ENCODE measurements at regions not wholly inside any gene's neighbourhood (a gene's known extent, or its start where the extent isn't known, plus 50 kb on each side); places are given as distances from the start of the nearest gene placed in this dataset.
"Not testable (repeated sequence)": the region's sequence is repeated elsewhere in the genome, so short reads cannot be mapped to it uniquely, and the experiment has no call there.

GRCh38 chr6:12525276-12525675, 191.3 kb upstream of the PHACTR1 start:
- Mint-ChIP-seq H3K27me3 (peaks cover 5% of the 10 kb centered on the region), H3K4me3 (no peak overlapping the region), H3K9me3 (ENCODE audit: low read depth) (no peaks in the 10 kb centered on the region), H3K27ac (no peak overlapping the region), H3K36me3 (no peaks in the 10 kb centered on the region), H3K4me1 (ENCODE audit: low read depth) (no peaks in the 10 kb centered on the region)

- Mint-ChIP-seq H3K9me3 (ENCODE audit: low read depth) (no peaks in the 10 kb centered on the region), H3K36me3 (no peaks in the 10 kb centered on the region), H3K4me1 (ENCODE audit: low read depth) (no peaks in the 10 kb centered on the region), H3K4me3 (no peak overlapping the region), H3K27me3 (peaks cover 5% of the 10 kb centered on the region), H3K27ac (no peak overlapping the region)
These were observed 189.2 kb upstream of the PHACTR1 start for GRCh38 chr6:12527339-12527738.

- Mint-ChIP-seq H3K9me3 (ENCODE audit: low read depth) (no peaks in the 10 kb centered on the region), H3K4me3 (no peak overlapping the region), H3K36me3 (no peaks in the 10 kb centered on the region), H3K27ac (no peak overlapping the region), H3K4me1 (ENCODE audit: low read depth) (no peaks in the 10 kb centered on the region), H3K27me3 (peaks cover 6% of the 10 kb centered on the region)
These were observed 188.4 kb upstream of the PHACTR1 start for GRCh38 chr6:12528136-12528535.

GRCh38 chr6:12528581-12529363, 187.8 kb upstream of the PHACTR1 start:
- Mint-ChIP-seq H3K36me3 (no peaks in the 10 kb centered on the region), H3K27ac (no peak overlapping the region), H3K9me3 (ENCODE audit: low read depth) (no peaks in the 10 kb centered on the region), H3K4me1 (ENCODE audit: low read depth) (no peaks in the 10 kb centered on the region), H3K27me3 (peaks cover 8% of the 10 kb centered on the region), H3K4me3 (no peak overlapping the region)

- Mint-ChIP-seq H3K27me3 (peaks cover 7% of the 10 kb centered on the region), H3K27ac (no peak overlapping the region), H3K4me3 (no peak overlapping the region), H3K9me3 (ENCODE audit: low read depth) (no peaks in the 10 kb centered on the region), H3K36me3 (no peaks in the 10 kb centered on the region), H3K4me1 (ENCODE audit: low read depth) (no peaks in the 10 kb centered on the region)
These were observed 187.1 kb upstream of the PHACTR1 start for GRCh38 chr6:12529364-12530019.

DNA sequence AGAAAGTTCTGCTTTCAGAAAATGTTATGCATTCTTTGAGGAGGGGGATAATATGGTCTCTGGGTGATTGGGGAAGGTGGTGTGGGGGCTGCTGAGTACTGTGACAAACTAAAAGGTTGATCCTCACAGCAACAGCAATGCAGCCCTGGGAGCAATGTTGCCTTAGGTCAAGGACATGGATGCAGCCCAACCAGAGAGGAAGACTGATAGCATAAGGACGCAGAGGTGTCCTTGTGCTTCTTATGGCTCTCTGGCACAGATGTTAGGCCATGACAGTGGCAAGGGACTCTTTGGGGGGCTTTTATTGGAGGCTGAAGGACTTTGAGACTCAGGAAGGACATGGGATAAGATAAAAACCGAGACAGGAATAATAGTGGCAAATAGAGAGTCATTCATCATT, 186.2 kb upstream of the PHACTR1 start:
- H3K9me3 Mint-ChIP-seq (ENCODE audit: low read depth) = no peaks in the 10 kb centered on the region

GRCh38 chr6:12533586-12533985, 183.0 kb upstream of the PHACTR1 start:
- Mint-ChIP-seq H3K4me3 (no peak overlapping the region), H3K9me3 (ENCODE audit: low read depth) (no peaks in the 10 kb centered on the region), H3K4me1 (ENCODE audit: low read depth) (no peaks in the 10 kb centered on the region), H3K36me3 (no peaks in the 10 kb centered on the region), H3K27me3 (peaks cover 5% of the 10 kb centered on the region), H3K27ac (no peak overlapping the region)

More for the DNA sequence above, 186.2 kb upstream of the PHACTR1 start:
- Mint-ChIP-seq H3K27me3 (peaks cover 6% of the 10 kb centered on the region), H3K36me3 (no peaks in the 10 kb centered on the region), H3K27ac (no peak overlapping the region), H3K4me1 (ENCODE audit: low read depth) (no peaks in the 10 kb centered on the region), H3K4me3 (no peak overlapping the region)

DNA sequence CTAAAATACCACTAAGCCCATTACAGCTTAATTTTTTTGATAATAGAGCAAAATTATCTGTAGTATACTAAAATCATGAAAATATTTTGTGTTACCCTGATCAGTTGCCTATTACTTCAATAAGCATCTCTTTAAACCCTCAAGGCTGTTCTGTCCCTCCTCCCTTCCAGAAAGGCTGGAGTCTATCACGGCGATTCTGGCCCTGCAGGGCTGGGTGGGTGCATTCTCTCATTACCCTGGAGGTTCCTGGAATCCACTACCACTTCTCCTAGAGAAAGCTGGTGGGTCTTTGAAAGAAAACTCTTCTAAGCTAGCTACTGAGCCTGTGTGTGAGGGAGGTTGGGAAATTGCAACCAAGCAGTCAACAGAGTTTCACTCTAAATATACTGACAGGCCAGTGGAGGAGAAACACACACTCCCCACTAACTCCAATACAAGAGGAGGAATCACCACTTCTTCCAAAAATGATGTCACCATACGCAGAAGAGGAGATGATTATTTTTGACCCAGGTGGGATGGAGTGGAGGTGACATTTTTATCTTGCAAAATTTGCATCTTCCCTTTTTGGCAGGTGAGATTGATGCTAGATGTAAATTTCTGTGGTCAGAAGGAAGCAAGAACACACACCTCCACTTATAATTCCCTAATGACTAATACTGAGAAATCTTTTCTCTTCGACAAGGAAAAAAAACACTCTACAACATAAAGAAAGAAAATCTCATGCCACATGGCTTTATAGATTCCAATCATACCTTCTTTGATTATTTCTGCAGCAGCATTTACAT, 182.3 kb upstream of the PHACTR1 start:
- H3K4me3 Mint-ChIP-seq = no peak overlapping the region
- H3K9me3 Mint-ChIP-seq (ENCODE audit: low read depth) = no peaks in the 10 kb centered on the region
- no peak overlapping the region for H3K27ac Mint-ChIP-seq
- H3K36me3 Mint-ChIP-seq = no peaks in the 10 kb centered on the region
- no peaks in the 10 kb centered on the region for H3K4me1 Mint-ChIP-seq (ENCODE audit: low read depth)
- H3K27me3 Mint-ChIP-seq = peaks cover 5% of the 10 kb centered on the region

- Mint-ChIP-seq H3K27ac (no peak overlapping the region), H3K4me3 (no peak overlapping the region), H3K27me3 (peaks cover 5% of the 10 kb centered on the region), H3K9me3 (ENCODE audit: low read depth) (no peaks in the 10 kb centered on the region), H3K36me3 (no peaks in the 10 kb centered on the region), H3K4me1 (ENCODE audit: low read depth) (no peaks in the 10 kb centered on the region)
These were observed 180.8 kb upstream of the PHACTR1 start for GRCh38 chr6:12535586-12536314.

- no peaks in the 10 kb centered on the region for H3K36me3 Mint-ChIP-seq
- H3K4me3 Mint-ChIP-seq = no peak overlapping the region
- H3K27me3 Mint-ChIP-seq = peaks cover 6% of the 10 kb centered on the region
- H3K27ac Mint-ChIP-seq = no peak overlapping the region
- H3K9me3 Mint-ChIP-seq (ENCODE audit: low read depth) = no peaks in the 10 kb centered on the region
- H3K4me1 Mint-ChIP-seq (ENCODE audit: low read depth) = no peaks in the 10 kb centered on the region
These were observed 180.2 kb upstream of the PHACTR1 start for GRCh38 chr6:12536416-12536815.

DNA sequence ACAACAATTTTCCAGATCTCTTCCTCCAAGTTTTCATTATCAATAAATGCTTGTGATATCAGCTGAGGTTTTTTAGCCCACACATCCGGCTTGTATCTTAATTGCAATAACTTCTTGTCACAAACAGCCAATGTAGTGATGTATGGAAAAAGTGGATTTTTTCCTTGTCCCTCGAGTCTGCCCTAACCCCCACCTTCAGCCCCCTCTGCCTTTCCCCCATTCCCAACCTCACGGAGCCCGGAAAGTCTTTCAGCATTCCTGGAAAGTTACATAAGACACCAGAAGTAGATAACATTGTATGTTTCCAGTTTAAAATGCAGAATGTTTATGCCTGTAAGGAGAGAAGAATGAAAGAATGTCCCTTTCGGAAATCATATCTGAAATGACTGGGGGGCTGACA, 179.2 kb upstream of the PHACTR1 start:
- Mint-ChIP-seq H3K4me3 (no peak overlapping the region), H3K36me3 (no peaks in the 10 kb centered on the region), H3K9me3 (ENCODE audit: low read depth) (peaks cover 3% of the 10 kb centered on the region), H3K27ac (no peak overlapping the region), H3K27me3 (peaks cover 8% of the 10 kb centered on the region), H3K4me1 (ENCODE audit: low read depth) (no peaks in the 10 kb centered on the region)

DNA sequence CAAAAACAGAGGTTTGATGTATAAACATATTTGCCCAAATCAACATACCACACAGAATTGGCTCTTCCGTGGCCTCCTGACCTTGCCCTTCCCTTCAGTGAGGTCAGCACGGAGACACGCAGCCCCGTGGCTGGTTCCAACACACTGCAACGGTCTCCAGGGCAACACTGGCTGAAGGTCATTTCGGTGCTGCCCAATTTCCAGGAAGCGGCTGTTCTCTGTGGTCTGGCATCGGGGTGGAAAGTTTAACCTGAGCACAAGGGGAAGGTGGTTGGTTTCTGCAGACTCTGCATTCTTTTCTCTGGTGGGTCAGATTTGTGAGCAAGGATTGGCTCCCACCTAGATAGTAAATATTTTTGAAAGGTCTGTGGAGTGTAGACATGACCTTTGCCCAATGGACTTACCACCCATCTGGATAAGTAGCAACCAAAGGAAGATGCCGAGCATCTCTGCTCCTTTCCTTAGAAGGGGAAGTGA, 177.6 kb upstream of the PHACTR1 start:
- no peak overlapping the region for H3K27ac Mint-ChIP-seq
- H3K9me3 Mint-ChIP-seq (ENCODE audit: low read depth) = peaks cover 3% of the 10 kb centered on the region
- H3K4me3 Mint-ChIP-seq = no peak overlapping the region
- H3K4me1 Mint-ChIP-seq (ENCODE audit: low read depth) = no peaks in the 10 kb centered on the region
- H3K36me3 Mint-ChIP-seq = no peaks in the 10 kb centered on the region
- H3K27me3 Mint-ChIP-seq = peaks cover 5% of the 10 kb centered on the region

DNA sequence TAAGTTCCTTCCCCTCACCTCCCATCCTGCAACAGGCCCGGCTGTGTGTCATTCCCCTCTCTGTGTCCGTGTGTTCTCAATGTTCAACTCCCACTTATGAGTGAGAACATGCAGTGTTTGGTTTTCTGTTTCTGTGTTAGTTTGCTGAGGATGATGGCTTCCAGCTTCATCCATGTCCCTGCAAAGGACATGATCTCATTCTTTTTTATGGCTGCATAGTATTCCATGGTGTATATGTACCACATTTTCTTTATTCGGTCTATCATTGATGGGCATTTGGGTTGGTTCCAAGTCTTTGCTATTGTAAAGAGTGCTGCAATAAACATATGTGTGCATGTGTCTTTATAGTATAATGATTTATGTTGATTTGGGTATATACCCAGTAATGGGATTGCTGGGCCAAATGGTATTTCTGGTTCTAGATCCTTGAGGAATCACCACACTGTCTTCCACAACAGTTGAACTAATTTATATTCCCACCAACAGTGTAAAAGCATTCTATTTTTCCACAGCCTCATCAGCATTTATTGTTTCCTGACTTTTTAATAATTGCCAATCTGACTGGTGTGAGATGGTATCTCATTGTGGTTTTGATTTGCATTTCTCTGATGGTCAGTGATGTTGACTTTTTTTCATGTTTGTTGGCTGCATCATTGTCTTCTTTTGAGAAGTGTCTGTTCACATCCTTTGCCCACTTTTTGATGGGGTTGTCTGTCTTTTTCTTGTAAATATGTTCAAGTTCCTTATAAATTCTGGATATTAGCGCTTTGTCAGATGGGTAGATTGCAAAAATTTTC, 174.1 kb upstream of the PHACTR1 start:
- H3K27me3 Mint-ChIP-seq; H3K36me3 Mint-ChIP-seq; H3K4me3 Mint-ChIP-seq; H3K27ac Mint-ChIP-seq; H3K4me1 Mint-ChIP-seq (ENCODE audit: low read depth); H3K9me3 Mint-ChIP-seq (ENCODE audit: low read depth): not testable (repeated sequence)

GRCh38 chr6:12543953-12544352, 172.6 kb upstream of the PHACTR1 start:
- Mint-ChIP-seq H3K27me3 (peaks cover 5% of the 10 kb centered on the region), H3K4me3 (no peak overlapping the region), H3K4me1 (ENCODE audit: low read depth) (no peaks in the 10 kb centered on the region), H3K36me3 (no peaks in the 10 kb centered on the region), H3K9me3 (ENCODE audit: low read depth) (peaks cover 7% of the 10 kb centered on the region), H3K27ac (no peak overlapping the region)
